ENCODE measurements at regions not wholly inside any gene's neighbourhood (a gene's known extent, or its start where the extent isn't known, plus 50 kb on each side); places are given as distances from the start of the nearest gene placed in this dataset.

DNA sequence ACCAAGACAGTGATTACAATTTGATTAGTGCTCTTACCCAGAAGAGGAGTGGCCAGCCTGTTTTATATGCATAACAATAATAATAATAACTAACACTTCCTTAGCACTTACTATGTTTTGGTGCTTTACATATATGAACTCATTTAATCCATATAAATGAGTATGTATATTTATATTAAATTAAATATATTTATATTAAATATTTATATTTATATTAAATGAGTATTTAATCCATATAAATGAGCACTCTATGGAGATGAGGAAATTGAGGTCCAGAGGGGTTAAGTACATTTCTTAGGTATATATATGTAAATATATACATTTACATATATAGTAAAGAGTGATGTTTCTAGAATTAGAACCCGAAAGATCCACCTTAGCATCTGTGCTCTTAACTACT is 673.9 kb upstream of the ACVR2A start:
- TF ChIP-seq, protein P1, sequence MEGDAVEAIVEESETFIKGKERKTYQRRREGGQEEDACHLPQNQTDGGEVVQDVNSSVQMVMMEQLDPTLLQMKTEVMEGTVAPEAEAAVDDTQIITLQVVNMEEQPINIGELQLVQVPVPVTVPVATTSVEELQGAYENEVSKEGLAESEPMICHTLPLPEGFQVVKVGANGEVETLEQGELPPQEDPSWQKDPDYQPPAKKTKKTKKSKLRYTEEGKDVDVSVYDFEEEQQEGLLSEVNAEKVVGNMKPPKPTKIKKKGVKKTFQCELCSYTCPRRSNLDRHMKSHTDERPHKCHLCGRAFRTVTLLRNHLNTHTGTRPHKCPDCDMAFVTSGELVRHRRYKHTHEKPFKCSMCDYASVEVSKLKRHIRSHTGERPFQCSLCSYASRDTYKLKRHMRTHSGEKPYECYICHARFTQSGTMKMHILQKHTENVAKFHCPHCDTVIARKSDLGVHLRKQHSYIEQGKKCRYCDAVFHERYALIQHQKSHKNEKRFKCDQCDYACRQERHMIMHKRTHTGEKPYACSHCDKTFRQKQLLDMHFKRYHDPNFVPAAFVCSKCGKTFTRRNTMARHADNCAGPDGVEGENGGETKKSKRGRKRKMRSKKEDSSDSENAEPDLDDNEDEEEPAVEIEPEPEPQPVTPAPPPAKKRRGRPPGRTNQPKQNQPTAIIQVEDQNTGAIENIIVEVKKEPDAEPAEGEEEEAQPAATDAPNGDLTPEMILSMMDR (conservative IDR thresholded peaks at IDR 0.05 in 1 of 2, IDR thresholded peaks at IDR 0.05 in 1 of 2; ENCODE audit: low read depth in 1 of 2, low read length in 2 of 2), result no peak
- no peak for TF ChIP-seq EZH2 (IDR thresholded peaks at IDR 0.05; ENCODE audit: low read length, missing control alignments)

Measured in fibroblast of lung (primary cell).